Natural killer cell (primary cell): ENCODE measurements at regions not wholly inside any gene's neighbourhood (a gene's known extent, or its start where the extent isn't known, plus 50 kb on each side); places are given as distances from the start of the nearest gene placed in this dataset.

Experiments
- ATAC-seq, 3 donors: fragments of 150-1000 bp in 2 of 3; fragments of 200-7000 bp in 1 of 3; cut with Tn5 transposase; 1 replicate in 1 of 3; 2 replicates in 2 of 3; pipeline ENCODE4 v1.10.0; 2021; ENCODE audit warnings: mild to moderate bottlenecking in 2 of 3, moderate library complexity in 2 of 3
- DNase-seq, 2 donors: peaks; one replicate each; pipeline versions ENCODE4 v3.0.0 to v3.0.0-alpha.2; 2013 to 2021; ENCODE audit warnings: mixed read lengths in 1 of 2
- H3K27ac ChIP-seq: one replicate; pipeline ENCODE4 v1.5.1; 2013; ENCODE audit warnings: mild to moderate bottlenecking, low read length
- H3K27me3 ChIP-seq: one replicate; pipeline ENCODE4 v1.6.1; 2013; ENCODE audit warnings: low read length; ENCODE audit not compliant: control insufficient read depth, insufficient read depth
- H3K36me3 ChIP-seq: one replicate; pipeline ENCODE4 v1.6.1; 2013; ENCODE audit warnings: low read length; ENCODE audit not compliant: control insufficient read depth, insufficient read depth
- H3K4me1 ChIP-seq: one replicate; pipeline ENCODE4 v1.6.1; 2013; ENCODE audit warnings: low read length; ENCODE audit not compliant: control insufficient read depth, insufficient read depth
- H3K4me3 ChIP-seq: one replicate; pipeline ENCODE4 v1.5.1; 2013; ENCODE audit warnings: low read length
- H3K9me3 ChIP-seq: one replicate; pipeline ENCODE4 v1.6.1; 2013; ENCODE audit warnings: low read length; ENCODE audit not compliant: control insufficient read depth, insufficient read depth
- H3K27ac Mint-ChIP-seq, 2 donors: one replicate each; pipeline ENCODE4 v1.8.0; 2022; ENCODE audit warnings: mild to moderate bottlenecking in 2 of 2, mixed read lengths in 2 of 2, moderate library complexity in 1 of 2
- H3K27me3 Mint-ChIP-seq, 2 donors: one replicate each; pipeline ENCODE4 v1.8.0; 2022; ENCODE audit warnings: low read depth in 2 of 2, mixed read lengths in 2 of 2
- H3K36me3 Mint-ChIP-seq: one replicate; pipeline ENCODE4 v1.8.0; 2022; ENCODE audit warnings: mixed read lengths
- H3K4me1 Mint-ChIP-seq, 2 donors: one replicate each; pipeline ENCODE4 v1.8.0; 2022; ENCODE audit warnings: mixed read lengths in 2 of 2
- H3K4me3 Mint-ChIP-seq: one replicate; pipeline ENCODE4 v1.8.0; 2022; ENCODE audit warnings: mild to moderate bottlenecking, moderate library complexity, mixed read lengths
- H3K9me3 Mint-ChIP-seq, 2 donors: one replicate each; pipeline ENCODE4 v1.8.0; 2022; ENCODE audit warnings: mixed read lengths in 2 of 2
- CTCF ChIP-seq: fragments of 200-600 bp; IDR thresholded peaks from one replicate; pipeline ENCODE4 v1.8.0; 2022; ENCODE audit warnings: antibody characterized with exemption
- WGBS: methylation state at CpG from one replicate; pipeline ENCODE4 v1.1.7; 2013; ENCODE audit warnings: missing lambda C conversion rate; ENCODE audit not compliant: insufficient coverage; 5-methylcytosine and 5-hydroxymethylcytosine counted together
- intact Hi-C: fragments of 100-400 bp; cut with micrococcal nuclease; formaldehyde crosslinking; loops from one replicate; pipeline ENCODE4 v1.14.2; 2022

GRCh38 chr4:44002368-44002767 lies 446.2 kb downstream of the KCTD8 start:
- peaks cover 2 to 4% of the 10 kb centered on the region in 2 donors for H3K9me3 Mint-ChIP-seq
- intact Hi-C loops: no loop called here
- ATAC-seq (no peak), DNase-seq (no peak)
- Histone ChIP-seq H3K36me3 (no peaks in the 10 kb centered on the region), H3K9me3 (no peaks in the 10 kb centered on the region), H3K4me3 (no peak overlapping the region), H3K27ac (no peak overlapping the region), H3K27me3 (no peaks in the 10 kb centered on the region), H3K4me1 (no peaks in the 10 kb centered on the region)
- 71% methylated on average over 5 of the region's 5 CpGs for WGBS
- H3K27ac Mint-ChIP-seq: no peak overlapping the region
- no peaks in the 10 kb centered on the region for H3K36me3 Mint-ChIP-seq
- H3K4me1 Mint-ChIP-seq: no peaks in the 10 kb centered on the region
- no peaks in the 10 kb centered on the region for H3K27me3 Mint-ChIP-seq
- no peak overlapping the region for H3K4me3 Mint-ChIP-seq
- TF ChIP-seq CTCF: no peak

- Mint-ChIP-seq H3K27me3 (no peaks in the 10 kb centered on the region), H3K27ac (no peak overlapping the region), H3K36me3 (no peaks in the 10 kb centered on the region), H3K4me3 (no peak overlapping the region), H3K4me1 (no peaks in the 10 kb centered on the region), H3K9me3 (peaks cover 10 to 15% of the 10 kb centered on the region in 2 donors)
- no peaks in the 10 kb centered on the region for H3K27me3 ChIP-seq
- no peak for TF ChIP-seq CTCF
- no peak overlapping the region for H3K4me3 ChIP-seq
- no peaks in the 10 kb centered on the region for H3K36me3 ChIP-seq
- 88% methylated on average over 18 of the region's 18 CpGs for WGBS
- ATAC-seq (no peak), DNase-seq (no peak)
- no peak overlapping the region for H3K27ac ChIP-seq
- no peaks in the 10 kb centered on the region for H3K4me1 ChIP-seq
- H3K9me3 ChIP-seq: peaks cover 4% of the 10 kb centered on the region
- intact Hi-C loops: no loop called here
Measured at GRCh38 chr4:44016570-44017421, 431.8 kb downstream of the KCTD8 start.

- no peaks in the 10 kb centered on the region for H3K36me3 ChIP-seq
- H3K27me3 ChIP-seq: no peaks in the 10 kb centered on the region
- no peak overlapping the region for H3K4me3 ChIP-seq
- Mint-ChIP-seq H3K9me3 (peaks cover 10 to 15% of the 10 kb centered on the region in 2 donors), H3K27me3 (no peaks in the 10 kb centered on the region), H3K4me1 (no peaks in the 10 kb centered on the region), H3K36me3 (no peaks in the 10 kb centered on the region), H3K4me3 (no peak overlapping the region), H3K27ac (no peak overlapping the region)
- DNase-seq (no peak), ATAC-seq (no peak)
- TF ChIP-seq CTCF: no peak
- peaks cover 4% of the 10 kb centered on the region for H3K9me3 ChIP-seq
- whole genome bisulfite sequencing: 100% methylated on average over 3 of the region's 3 CpGs
- intact Hi-C loops: no loop called here
- H3K4me1 ChIP-seq: no peaks in the 10 kb centered on the region
- no peak overlapping the region for H3K27ac ChIP-seq
Measured at GRCh38 chr4:44017422-44017739, 431.2 kb downstream of the KCTD8 start.

GRCh38 chr4:44019721-44020120 lies 428.9 kb downstream of the KCTD8 start:
- Histone ChIP-seq H3K27me3 (no peaks in the 10 kb centered on the region), H3K36me3 (no peaks in the 10 kb centered on the region), H3K4me3 (no peak overlapping the region), H3K4me1 (no peaks in the 10 kb centered on the region), H3K9me3 (peaks cover 4% of the 10 kb centered on the region), H3K27ac (no peak overlapping the region)
- 73% methylated on average over 1 of the region's 1 CpG for WGBS
- ATAC-seq: no peak
- DNase-seq: no peak
- H3K36me3 Mint-ChIP-seq: no peaks in the 10 kb centered on the region
- no peak overlapping the region for H3K27ac Mint-ChIP-seq
- H3K27me3 Mint-ChIP-seq: no peaks in the 10 kb centered on the region
- no peak for TF ChIP-seq CTCF
- H3K4me1 Mint-ChIP-seq: no peaks in the 10 kb centered on the region
- H3K4me3 Mint-ChIP-seq: no peak overlapping the region
- peaks cover 11 to 14% of the 10 kb centered on the region in 2 donors for H3K9me3 Mint-ChIP-seq
- intact Hi-C loops: no loop called here
